AG10803 (cell line): ENCODE measurements at regions not wholly inside any gene's neighbourhood (a gene's known extent, or its start where the extent isn't known, plus 50 kb on each side); places are given as distances from the start of the nearest gene placed in this dataset.

ENCODE experiments used
- DNase-seq: peaks from one replicate; pipeline ENCODE4 v3.0.0; 2010; ENCODE audit warnings: low read depth
- H3K4me3 ChIP-seq: 2 replicates; pipeline ENCODE4 v1.5.1; 2011; ENCODE audit warnings: mild to moderate bottlenecking, low read length, control low read depth
- TF ChIP-seq, protein P1 (sequence below): conservative IDR thresholded peaks from 2 replicates; pipeline ENCODE4 v1.5.1; 2011; ENCODE audit warnings: mild to moderate bottlenecking, low read length, control low read depth, inconsistent platforms

- TF ChIP-seq, protein P1, sequence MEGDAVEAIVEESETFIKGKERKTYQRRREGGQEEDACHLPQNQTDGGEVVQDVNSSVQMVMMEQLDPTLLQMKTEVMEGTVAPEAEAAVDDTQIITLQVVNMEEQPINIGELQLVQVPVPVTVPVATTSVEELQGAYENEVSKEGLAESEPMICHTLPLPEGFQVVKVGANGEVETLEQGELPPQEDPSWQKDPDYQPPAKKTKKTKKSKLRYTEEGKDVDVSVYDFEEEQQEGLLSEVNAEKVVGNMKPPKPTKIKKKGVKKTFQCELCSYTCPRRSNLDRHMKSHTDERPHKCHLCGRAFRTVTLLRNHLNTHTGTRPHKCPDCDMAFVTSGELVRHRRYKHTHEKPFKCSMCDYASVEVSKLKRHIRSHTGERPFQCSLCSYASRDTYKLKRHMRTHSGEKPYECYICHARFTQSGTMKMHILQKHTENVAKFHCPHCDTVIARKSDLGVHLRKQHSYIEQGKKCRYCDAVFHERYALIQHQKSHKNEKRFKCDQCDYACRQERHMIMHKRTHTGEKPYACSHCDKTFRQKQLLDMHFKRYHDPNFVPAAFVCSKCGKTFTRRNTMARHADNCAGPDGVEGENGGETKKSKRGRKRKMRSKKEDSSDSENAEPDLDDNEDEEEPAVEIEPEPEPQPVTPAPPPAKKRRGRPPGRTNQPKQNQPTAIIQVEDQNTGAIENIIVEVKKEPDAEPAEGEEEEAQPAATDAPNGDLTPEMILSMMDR: no peak
- no peak for DNase-seq
- no peak overlapping the region for H3K4me3 ChIP-seq
Measured at GRCh38 chr5:42929871-42930270, 110.2 kb downstream of the ANXA2R start.

DNA sequence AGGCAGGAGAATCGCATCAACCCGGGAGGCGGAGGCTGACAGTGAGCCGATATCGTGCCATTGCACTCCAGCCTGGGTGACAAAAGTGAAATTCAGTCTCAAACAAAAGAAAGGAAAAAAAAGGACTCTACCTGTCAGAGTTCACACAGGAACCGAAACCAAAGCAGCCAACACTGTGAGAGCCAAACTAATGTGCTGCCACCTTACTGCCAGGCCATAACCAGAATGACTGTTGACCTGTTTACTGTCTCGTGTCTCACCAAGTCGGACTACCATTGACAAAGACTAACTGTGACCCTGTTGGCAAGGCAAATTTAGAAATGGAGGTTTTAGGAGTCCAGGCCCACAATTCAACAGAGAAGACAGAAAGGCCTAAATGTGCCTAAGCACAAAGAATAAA, 112.4 kb downstream of the ANXA2R start:
- TF ChIP-seq, protein P1: no peak
- DNase-seq: no peak
- H3K4me3 ChIP-seq: no peak overlapping the region

DNA sequence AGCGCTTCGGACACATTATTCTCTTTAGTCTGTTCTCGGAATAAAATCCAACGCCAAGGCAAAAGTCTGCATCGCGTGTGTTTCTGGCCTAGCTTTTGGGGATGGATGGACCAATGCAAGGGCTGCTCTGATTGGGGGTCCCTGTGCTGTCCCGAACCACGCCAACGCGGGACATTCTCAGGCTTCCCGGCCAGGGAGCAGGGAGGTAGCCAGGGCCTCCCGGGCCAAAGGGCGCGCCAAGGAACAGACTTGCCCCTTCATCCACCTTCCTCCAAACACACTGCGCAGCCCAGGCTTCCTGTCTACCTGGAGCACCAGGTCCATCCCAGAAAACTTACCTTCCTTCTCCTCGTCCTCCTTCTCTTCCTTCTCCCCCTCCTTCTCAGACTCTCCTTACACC, 113.0 kb upstream of the SELENOP start:
- no peak for DNase-seq
- TF ChIP-seq, protein P1: no peak
- H3K4me3 ChIP-seq: no peak overlapping the region

GRCh38 chr5:42924226-42924625, 112.5 kb upstream of the SELENOP start:
- no peak overlapping the region for H3K4me3 ChIP-seq
- DNase-seq: no peak
- TF ChIP-seq, protein P1: no peak

DNA sequence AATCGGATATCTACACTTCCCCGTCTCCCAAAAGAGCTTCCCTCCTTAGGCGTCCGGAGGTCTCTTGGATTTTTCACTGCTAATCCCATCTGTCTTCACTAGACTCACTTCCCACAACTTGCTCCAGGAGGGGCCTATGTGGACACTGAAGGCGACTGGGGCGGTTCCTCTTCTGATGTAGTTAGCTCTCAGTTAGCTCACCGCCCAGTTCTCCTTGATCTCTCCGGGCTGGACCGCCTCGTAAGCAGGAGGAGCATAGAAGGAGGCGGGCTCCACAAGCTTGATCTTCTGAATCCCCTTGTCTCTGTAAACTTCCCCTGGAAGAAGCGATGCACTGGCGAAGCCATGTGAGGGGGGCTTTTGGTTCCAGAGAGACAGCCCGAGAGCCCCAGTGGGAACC, 112.0 kb upstream of the SELENOP start:
- TF ChIP-seq, protein P1: no peak
- H3K4me3 ChIP-seq: no peak overlapping the region
- DNase-seq: no peak

GRCh38 chr5:42919600-42919999, 107.9 kb upstream of the SELENOP start:
- TF ChIP-seq, protein P1: no peak
- DNase-seq: no peak
- H3K4me3 ChIP-seq: no peak overlapping the region

DNA sequence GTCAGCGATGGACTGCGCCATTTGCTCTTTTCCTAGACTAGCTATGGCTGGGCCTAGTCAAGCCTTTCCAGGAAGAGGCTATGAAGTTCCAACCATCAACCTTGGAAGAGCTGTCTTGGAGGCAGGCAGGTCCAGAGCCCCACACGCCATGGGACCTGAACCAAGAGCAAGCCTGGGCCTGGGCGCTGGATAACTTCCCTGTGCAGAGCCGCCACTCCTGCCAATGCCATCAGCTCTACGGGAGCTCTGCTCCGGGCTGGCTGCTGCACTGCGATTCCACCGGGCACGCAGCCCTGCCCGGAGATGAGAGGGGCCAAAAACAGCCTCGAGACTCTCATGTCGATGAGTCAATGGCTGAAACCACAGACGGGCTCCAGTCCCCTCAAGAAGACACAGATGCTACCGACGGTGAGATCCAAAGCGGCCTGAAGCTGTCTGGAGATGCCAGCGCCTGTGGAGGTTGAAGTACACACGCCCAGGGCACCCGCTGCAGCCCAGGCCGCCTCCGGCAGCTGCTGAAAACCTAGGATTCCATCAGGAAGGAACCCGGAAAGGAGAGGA, 103.7 kb upstream of the SELENOP start:
- TF ChIP-seq, protein P1: no peak
- DNase-seq: no peak

More for the DNA sequence above, 103.7 kb upstream of the SELENOP start:
- no peak overlapping the region for H3K4me3 ChIP-seq
